Mucosa of descending colon (tissue), 3 donors: ENCODE measurements at regions not wholly inside any gene's neighbourhood (a gene's known extent, or its start where the extent isn't known, plus 50 kb on each side); places are given as distances from the start of the nearest gene placed in this dataset.

Experiments used
- ATAC-seq: fragments of 200-7000 bp; cut with Tn5 transposase; one replicate; pipeline ENCODE4 v1.9.1; 2020; ENCODE audit warnings: mild to moderate bottlenecking, moderate library complexity
- DNase-seq, 3 donors: peaks; one replicate each; pipeline ENCODE4 v3.0.0-alpha.2; 2020
- H3K36me3 ChIP-seq: fragments of 200-600 bp; one replicate; pipeline ENCODE4 v1.8.0; 2021; ENCODE audit warnings: low read depth, mild to moderate bottlenecking
- H3K4me1 ChIP-seq: fragments of 200-600 bp; one replicate; pipeline ENCODE4 v1.8.0; 2021; ENCODE audit warnings: low read depth, mild to moderate bottlenecking
- H3K4me3 ChIP-seq: fragments of 200-600 bp; one replicate; pipeline ENCODE4 v1.8.0; 2021; ENCODE audit warnings: mild to moderate bottlenecking
- H3K9me3 ChIP-seq: fragments of 200-600 bp; one replicate; pipeline ENCODE4 v1.8.0; 2021; ENCODE audit warnings: mild to moderate bottlenecking
- CTCF ChIP-seq: fragments of 200-600 bp; IDR thresholded peaks from one replicate; pipeline ENCODE4 v1.8.0; 2022; ENCODE audit warnings: antibody characterized with exemption, mild to moderate bottlenecking
- intact Hi-C, 2 donors: fragments of 100-400 bp; cut with DNase I in 1 of 2; cut with micrococcal nuclease in 1 of 2; formaldehyde crosslinking; loops; one replicate each; pipeline versions ENCODE4 v1.11.0 to v1.11.1; 2022; cut with DNase I, micrococcal nuclease
- donor health status: DM: no; HTN: no; CAD: no; lungs with moderate emphysema.
- donor health status: DM: no; HTN: no; CAD: no.
- donor health status: DM: no; HTN: yes; CAD: no.

DNA sequence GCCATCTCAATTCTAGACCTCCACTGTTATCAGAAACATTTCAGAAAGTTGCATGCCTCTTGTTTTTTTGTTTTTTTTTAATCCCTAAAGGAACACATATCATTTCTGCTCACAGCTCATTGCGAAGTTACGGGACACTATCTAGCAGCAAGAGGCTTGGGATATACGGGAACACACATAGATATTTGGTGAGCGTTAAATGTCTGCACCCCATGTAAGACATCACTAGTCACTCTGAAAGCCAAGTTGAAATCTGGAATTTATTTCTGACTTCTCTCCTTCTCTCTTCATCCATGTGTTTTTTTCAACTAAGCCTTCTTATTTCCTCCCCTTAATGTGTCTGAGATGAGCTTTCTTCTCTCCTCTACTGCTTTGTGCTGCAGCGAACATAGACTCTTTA, 683.7 kb downstream of the PDHA2 start:
- no peak for ATAC-seq
- Histone ChIP-seq H3K4me1 (no peaks in the 10 kb centered on the region), H3K9me3 (peaks cover 9% of the 10 kb centered on the region), H3K4me3 (no peak overlapping the region), H3K36me3 (no peaks in the 10 kb centered on the region)
- DNase-seq, result no peak
- intact Hi-C loops, result no loop called here
- TF ChIP-seq CTCF, result no peak

DNA sequence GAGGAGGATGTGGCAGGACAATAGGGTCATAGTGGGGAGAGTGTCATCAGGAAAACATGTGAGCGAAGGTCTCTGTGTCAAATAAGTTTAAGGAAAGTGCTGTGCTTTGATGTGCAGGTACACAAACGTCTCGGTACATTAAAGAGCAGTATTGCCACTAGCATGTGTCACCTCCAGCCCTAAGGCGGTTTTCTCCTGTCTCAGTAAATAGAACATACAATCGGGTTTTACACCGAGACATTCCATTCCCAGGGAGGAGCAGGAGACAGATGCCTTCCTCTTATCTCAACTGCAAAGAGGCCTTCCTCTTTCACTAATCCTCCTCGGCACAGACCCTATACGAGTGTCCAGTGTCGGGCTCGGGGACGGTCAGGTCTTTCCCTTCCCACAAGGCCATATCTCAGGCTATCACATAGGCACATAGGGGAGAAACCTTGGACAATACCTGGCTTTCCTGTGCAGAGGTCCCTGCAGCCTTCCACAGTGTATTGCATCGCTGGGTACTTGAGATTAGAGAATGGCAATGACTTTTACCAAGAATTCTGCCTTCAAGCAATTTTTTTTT, 684.5 kb downstream of the PDHA2 start:
- TF ChIP-seq CTCF, result no peak
- no peaks in the 10 kb centered on the region for H3K4me1 ChIP-seq
- H3K9me3 ChIP-seq, result peaks cover 9% of the 10 kb centered on the region
- DNase-seq (no peak), ATAC-seq (no peak)
- intact Hi-C loops, result no loop called here
- H3K36me3 ChIP-seq, result no peaks in the 10 kb centered on the region
- H3K4me3 ChIP-seq, result no peak overlapping the region

GRCh38 chr4:96525898-96526297, 686.0 kb downstream of the PDHA2 start:
- Histone ChIP-seq H3K4me1 (no peaks in the 10 kb centered on the region), H3K9me3 (peaks cover 9% of the 10 kb centered on the region), H3K4me3 (no peak overlapping the region), H3K36me3 (no peaks in the 10 kb centered on the region)
- no peak for DNase-seq
- intact Hi-C loops, result no loop called here
- ATAC-seq, result no peak
- TF ChIP-seq CTCF, result no peak

- Histone ChIP-seq H3K9me3 (peaks cover 3% of the 10 kb centered on the region), H3K36me3 (no peaks in the 10 kb centered on the region), H3K4me3 (no peak overlapping the region), H3K4me1 (no peaks in the 10 kb centered on the region)
- DNase-seq, result no peak
- intact Hi-C loops, result no loop called here
- no peak for TF ChIP-seq CTCF
- no peak for ATAC-seq
Observed at GRCh38 chr4:96526625-96527024, 686.7 kb downstream of the PDHA2 start.

GRCh38 chr4:96531836-96532235, 691.9 kb downstream of the PDHA2 start:
- Histone ChIP-seq H3K4me3 (no peak overlapping the region), H3K9me3 (no peaks in the 10 kb centered on the region), H3K36me3 (no peaks in the 10 kb centered on the region), H3K4me1 (no peaks in the 10 kb centered on the region)
- TF ChIP-seq CTCF, result no peak
- DNase-seq, result no peak
- ATAC-seq, result no peak
- intact Hi-C loops, result no loop called here

DNA sequence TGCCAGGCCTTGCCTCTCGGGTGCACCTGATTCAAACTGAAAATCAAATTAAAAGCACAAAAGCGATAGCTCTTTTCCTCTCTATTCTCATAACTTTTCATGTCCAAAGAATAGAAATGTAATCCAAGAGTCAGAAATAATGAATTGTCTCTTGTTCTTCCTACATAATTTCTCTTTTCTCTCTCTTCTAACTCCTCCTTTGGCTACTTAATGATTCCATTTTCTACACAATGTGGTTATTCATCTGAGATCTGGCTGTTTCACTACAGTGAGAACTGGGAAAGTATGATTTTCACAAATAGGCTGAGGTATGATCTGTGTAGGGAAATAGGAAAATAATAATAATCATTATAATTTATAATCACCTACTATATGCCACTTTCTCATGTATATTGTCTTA, 703.5 kb downstream of the PDHA2 start:
- intact Hi-C loops, result no loop called here
- H3K36me3 ChIP-seq, result no peaks in the 10 kb centered on the region
- H3K4me1 ChIP-seq, result no peaks in the 10 kb centered on the region
- no peak overlapping the region for H3K4me3 ChIP-seq
- ATAC-seq (no peak), DNase-seq (no peak)
- TF ChIP-seq CTCF, result no peak
- H3K9me3 ChIP-seq, result no peaks in the 10 kb centered on the region
